ENCODE measurements at regions not wholly inside any gene's neighbourhood (a gene's known extent, or its start where the extent isn't known, plus 50 kb on each side); places are given as distances from the start of the nearest gene placed in this dataset.

DNA sequence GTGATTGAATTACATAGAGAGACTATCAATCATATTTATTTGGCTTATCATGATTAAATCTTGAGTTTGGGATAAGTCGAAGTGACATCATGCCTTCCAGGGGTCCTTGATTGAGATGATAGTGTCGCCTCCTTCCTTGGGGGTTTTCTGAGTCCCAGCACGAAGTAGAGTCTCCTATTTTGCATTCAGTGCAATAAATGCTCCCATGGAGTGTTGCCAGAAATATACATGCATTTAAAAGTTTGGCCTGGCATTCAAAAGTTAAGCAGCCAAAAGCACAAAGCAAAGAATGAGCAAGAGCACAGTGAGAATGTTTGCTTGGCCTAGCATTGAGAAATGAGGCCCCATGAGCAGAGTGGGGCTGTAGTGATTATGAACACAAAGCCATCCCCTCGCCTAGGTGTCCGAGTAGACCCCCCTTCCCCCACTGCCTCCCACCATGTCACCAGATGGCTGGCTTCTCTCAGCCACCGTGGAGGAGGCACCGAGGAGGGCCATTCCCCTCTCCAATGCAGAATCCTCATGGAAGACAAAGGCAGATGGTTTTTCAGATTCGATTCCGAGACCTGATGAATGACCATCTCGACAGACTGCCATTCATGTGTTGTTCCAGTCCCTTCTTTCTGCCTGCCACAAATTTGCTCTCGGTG lies 58.8 kb upstream of the UBL3 start:
- ChIA-PET POLR2A (no interaction called here), CTCF (interaction anchor here (1.3 to 2.0 kb wide), 2 partner anchors 15 to 203 kb away, joined by 3 to 11 read pairs; no protein-coding TSS in a partner anchor)
- no peak overlapping the region for H3K4me3 ChIP-seq
- peak overlapping the region; percentile 29 to 58; a peak in 3 of 6 replicates for H3K27ac ChIP-seq
- DNase-seq (ENCODE audit: low read depth in 1 of 2, low spot score in 1 of 2): no peak
- 77% methylated on average over 9 of the region's 11 CpGs for WGBS (ENCODE audit: missing lambda C conversion rate)
- FAIRE-seq: no peak
- H3K4me1 ChIP-seq: peaks cover 18% of the 10 kb centered on the region
- ATAC-seq: no peak
- TF ChIP-seq MAFK (IDR thresholded peaks at IDR 0.05; ENCODE audit: partially characterized antibody): no peak
- no peak for TF ChIP-seq EHMT2 (IDR thresholded peaks at IDR 0.05; ENCODE audit: low read depth)
- no peak for TF ChIP-seq ZSCAN20 (CRISPR knock-in tag; IDR thresholded peaks at IDR 0.05)
- no peak for TF ChIP-seq POLR2AphosphoS2 (conservative IDR thresholded peaks at IDR 0.05; ENCODE audit: low read length)
- no peak for TF ChIP-seq CBX8 (IDR thresholded peaks at IDR 0.05)
- TF ChIP-seq, protein P1, sequence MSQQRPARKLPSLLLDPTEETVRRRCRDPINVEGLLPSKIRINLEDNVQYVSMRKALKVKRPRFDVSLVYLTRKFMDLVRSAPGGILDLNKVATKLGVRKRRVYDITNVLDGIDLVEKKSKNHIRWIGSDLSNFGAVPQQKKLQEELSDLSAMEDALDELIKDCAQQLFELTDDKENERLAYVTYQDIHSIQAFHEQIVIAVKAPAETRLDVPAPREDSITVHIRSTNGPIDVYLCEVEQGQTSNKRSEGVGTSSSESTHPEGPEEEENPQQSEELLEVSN (IDR thresholded peaks at IDR 0.05; ENCODE audit: borderline replicate concordance, low read depth): no peak
- no peak for TF ChIP-seq SMC3 (IDR thresholded peaks at IDR 0.05)
- TF ChIP-seq EP300 (IDR thresholded peaks at IDR 0.05): no peak
- no peak for TF ChIP-seq USF2 (IDR thresholded peaks at IDR 0.05)
- no peak for TF ChIP-seq HEYL (CRISPR knock-in tag; IDR thresholded peaks at IDR 0.05)
- TF ChIP-seq RNF2 (IDR thresholded peaks at IDR 0.05; ENCODE audit: borderline replicate concordance, low read depth): no peak
- no peak for TF ChIP-seq ZNF302 (CRISPR knock-in tag; IDR thresholded peaks at IDR 0.05)
- no peak for TF ChIP-seq RCOR1 (IDR thresholded peaks at IDR 0.05; ENCODE audit: low read depth, low read length)
- TF ChIP-seq ATOH8 (CRISPR knock-in tag; IDR thresholded peaks at IDR 0.05; ENCODE audit: low read depth): no peak
- no peak for TF ChIP-seq ZFP36 (IDR thresholded peaks at IDR 0.05; ENCODE audit: borderline replicate concordance, partially characterized antibody)
- no peak for TF ChIP-seq FOSL2 (IDR thresholded peaks at IDR 0.05)
- no peak for TF ChIP-seq FOSL2 (CRISPR knock-in tag; IDR thresholded peaks at IDR 0.05)
- TF ChIP-seq CHD2 (IDR thresholded peaks at IDR 0.05; ENCODE audit: low read length, partially characterized antibody): no peak
- no peak for TF ChIP-seq GATA3 (IDR thresholded peaks at IDR 0.05; ENCODE audit: borderline replicate concordance)
- 0 out of 3 replicates have a peak overlapping the region, but pooled peaks have one; percentile 25 for H3K4me2 ChIP-seq
- H3K9me3 ChIP-seq: no peaks in the 10 kb centered on the region

DNA sequence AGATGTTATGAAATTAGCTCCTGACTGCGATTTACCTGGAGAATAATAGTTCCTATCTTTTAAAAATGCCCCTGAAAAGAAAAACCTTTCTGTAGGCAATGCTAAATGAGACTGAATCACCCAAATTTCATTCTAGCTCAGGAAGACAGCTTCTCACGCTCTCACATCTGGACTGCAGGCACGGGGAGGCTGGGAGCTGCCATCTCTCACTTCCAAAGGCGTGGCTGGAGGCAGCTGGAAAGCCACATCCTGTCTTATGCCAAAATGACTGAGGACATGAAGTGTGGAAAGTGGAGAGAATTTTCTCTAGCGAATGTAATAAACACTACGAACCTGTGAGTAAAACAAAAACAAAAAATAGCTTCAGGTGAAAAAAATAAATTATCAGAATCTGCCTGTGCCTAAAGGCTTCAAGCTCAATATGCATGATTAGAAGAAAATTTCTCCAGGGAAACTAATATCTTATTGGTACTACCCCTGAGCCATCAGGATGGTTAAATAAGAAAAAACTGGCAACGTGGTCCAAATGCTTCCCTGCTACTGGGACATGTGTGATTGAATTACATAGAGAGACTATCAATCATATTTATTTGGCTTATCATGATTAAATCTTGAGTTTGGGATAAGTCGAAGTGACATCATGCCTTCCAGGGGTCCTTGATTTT lies 58.1 kb upstream of the UBL3 start:
- no peak overlapping the region for H3K4me3 ChIP-seq
- POLR2A ChIA-PET: no interaction called here
- H3K4me1 ChIP-seq: peaks cover 18% of the 10 kb centered on the region
- DNase-seq (ENCODE audit: low read depth in 1 of 2, low spot score in 1 of 2) (no peak), ATAC-seq (no peak), FAIRE-seq (no peak)
- no peak overlapping the region; a peak in 1 of 6 replicates for H3K27ac ChIP-seq
- no peaks in the 10 kb centered on the region for H3K9me3 ChIP-seq
- no peak overlapping the region for H3K4me2 ChIP-seq
- TF ChIP-seq MYC (IDR thresholded peaks at IDR 0.05; ENCODE audit: borderline replicate concordance, low read length) (no peak), KDM5A (IDR thresholded peaks at IDR 0.05) (no peak)
- CTCF ChIA-PET: interaction anchor here (1.2 to 2.0 kb wide), 3 partner anchors 15 to 205 kb away, joined by 3 to 11 read pairs (median 3); no protein-coding TSS in a partner anchor
- 81% methylated on average over 8 of the region's 8 CpGs for WGBS (ENCODE audit: missing lambda C conversion rate)

GRCh38 chr13:29907670-29908069 lies 57.3 kb upstream of the UBL3 start:
- Histone ChIP-seq H3K27ac (no peak overlapping the region), H3K9me3 (no peaks in the 10 kb centered on the region), H3K4me1 (peaks cover 19% of the 10 kb centered on the region), H3K4me2 (no peak overlapping the region), H3K4me3 (no peak overlapping the region)
- no peak for TF ChIP-seq CBX8 (IDR thresholded peaks at IDR 0.05)
- TF ChIP-seq ZC3H11A (IDR thresholded peaks at IDR 0.05): no peak
- no peak for TF ChIP-seq HOXB13 (CRISPR knock-in tag; IDR thresholded peaks at IDR 0.05; ENCODE audit: low read depth)
- TF ChIP-seq RFX5 (IDR thresholded peaks at IDR 0.05): no peak
- TF ChIP-seq SMC3 (IDR thresholded peaks at IDR 0.05): no peak
- no peak for TF ChIP-seq KDM5A (IDR thresholded peaks at IDR 0.05)
- no peak for TF ChIP-seq HDAC2 (IDR thresholded peaks at IDR 0.05)
- no peak for TF ChIP-seq MAX (IDR thresholded peaks at IDR 0.05)
- no peak for TF ChIP-seq POLR2A (IDR thresholded peaks at IDR 0.05; ENCODE audit: low read length)
- no peak for TF ChIP-seq HOXB5 (CRISPR knock-in tag; IDR thresholded peaks at IDR 0.05)
- TF ChIP-seq ZFP36 (IDR thresholded peaks at IDR 0.05; ENCODE audit: borderline replicate concordance, partially characterized antibody): no peak
- ChIA-PET CTCF (interaction anchor here (0.9 to 2.0 kb wide), 4 partner anchors 16 to 205 kb away, joined by 3 to 11 read pairs (median 3); no protein-coding TSS in a partner anchor), POLR2A (no interaction called here)
- no peak for ATAC-seq
- no peak for FAIRE-seq
- 85% methylated on average over 8 of the region's 8 CpGs for WGBS (ENCODE audit: missing lambda C conversion rate)
- DNase-seq (ENCODE audit: low read depth in 1 of 2, low spot score in 1 of 2): no peak

Data from A549 (cell line).